ENCODE measurements at regions not wholly inside any gene's neighbourhood (a gene's known extent, or its start where the extent isn't known, plus 50 kb on each side); places are given as distances from the start of the nearest gene placed in this dataset.

- TF ChIP-seq E2F8 (IDR thresholded peaks at IDR 0.05; ENCODE audit: low read depth, partially characterized antibody) (no peak), CHD1 (IDR thresholded peaks at IDR 0.05; ENCODE audit: low read depth, low read length) (no peak), JUND (IDR thresholded peaks at IDR 0.05; ENCODE audit: low read depth, low read length) (no peak), ZNF274 (IDR thresholded peaks at IDR 0.05; ENCODE audit: insufficient read depth, insufficient read length) (no peak), STAT3 (IDR thresholded peaks at IDR 0.05; ENCODE audit: low read depth, low read length) (no peak), NBN (IDR thresholded peaks at IDR 0.05) (no peak), SIN3A (IDR thresholded peaks at IDR 0.05; ENCODE audit: low read depth, low read length) (no peak), POLR2A (IDR thresholded peaks at IDR 0.05; ENCODE audit: low read depth, low read length) (no peak), HDAC6 (IDR thresholded peaks at IDR 0.05; ENCODE audit: unreplicated experiment) (no peak), CBFB (IDR thresholded peaks at IDR 0.05; ENCODE audit: low read depth) (no peak), ZNF217 (IDR thresholded peaks at IDR 0.05) (no peak), PAX8 (IDR thresholded peaks at IDR 0.05) (no peak), BMI1 (IDR thresholded peaks at IDR 0.05; ENCODE audit: borderline replicate concordance) (no peak), MLLT1 (IDR thresholded peaks at IDR 0.05) (0 out of 2 replicates have a peak, but pooled peaks have one; percentile 23), EGR1 (IDR thresholded peaks at IDR 0.05; ENCODE audit: borderline replicate concordance in 1 of 2, low read depth in 2 of 2, low read length in 2 of 2) (no peak), KDM1A (IDR thresholded peaks at IDR 0.05; ENCODE audit: borderline replicate concordance) (no peak), JUNB (IDR thresholded peaks at IDR 0.05) (no peak), FOS (IDR thresholded peaks at IDR 0.05; ENCODE audit: borderline replicate concordance, extremely low read depth, insufficient read length) (no peak), BCL11A (IDR thresholded peaks at IDR 0.05; ENCODE audit: low read depth, low read length) (no peak), RELA (IDR thresholded peaks at IDR 0.05; ENCODE audit: borderline replicate concordance, partially characterized antibody) (no peak), POLR2AphosphoS2 (IDR thresholded peaks at IDR 0.05; ENCODE audit: low read depth, low read length) (no peak), TCF7 (IDR thresholded peaks at IDR 0.05; ENCODE audit: borderline replicate concordance) (no peak), NR2C1 (IDR thresholded peaks at IDR 0.05) (no peak)
- TF ChIP-seq, protein P1, sequence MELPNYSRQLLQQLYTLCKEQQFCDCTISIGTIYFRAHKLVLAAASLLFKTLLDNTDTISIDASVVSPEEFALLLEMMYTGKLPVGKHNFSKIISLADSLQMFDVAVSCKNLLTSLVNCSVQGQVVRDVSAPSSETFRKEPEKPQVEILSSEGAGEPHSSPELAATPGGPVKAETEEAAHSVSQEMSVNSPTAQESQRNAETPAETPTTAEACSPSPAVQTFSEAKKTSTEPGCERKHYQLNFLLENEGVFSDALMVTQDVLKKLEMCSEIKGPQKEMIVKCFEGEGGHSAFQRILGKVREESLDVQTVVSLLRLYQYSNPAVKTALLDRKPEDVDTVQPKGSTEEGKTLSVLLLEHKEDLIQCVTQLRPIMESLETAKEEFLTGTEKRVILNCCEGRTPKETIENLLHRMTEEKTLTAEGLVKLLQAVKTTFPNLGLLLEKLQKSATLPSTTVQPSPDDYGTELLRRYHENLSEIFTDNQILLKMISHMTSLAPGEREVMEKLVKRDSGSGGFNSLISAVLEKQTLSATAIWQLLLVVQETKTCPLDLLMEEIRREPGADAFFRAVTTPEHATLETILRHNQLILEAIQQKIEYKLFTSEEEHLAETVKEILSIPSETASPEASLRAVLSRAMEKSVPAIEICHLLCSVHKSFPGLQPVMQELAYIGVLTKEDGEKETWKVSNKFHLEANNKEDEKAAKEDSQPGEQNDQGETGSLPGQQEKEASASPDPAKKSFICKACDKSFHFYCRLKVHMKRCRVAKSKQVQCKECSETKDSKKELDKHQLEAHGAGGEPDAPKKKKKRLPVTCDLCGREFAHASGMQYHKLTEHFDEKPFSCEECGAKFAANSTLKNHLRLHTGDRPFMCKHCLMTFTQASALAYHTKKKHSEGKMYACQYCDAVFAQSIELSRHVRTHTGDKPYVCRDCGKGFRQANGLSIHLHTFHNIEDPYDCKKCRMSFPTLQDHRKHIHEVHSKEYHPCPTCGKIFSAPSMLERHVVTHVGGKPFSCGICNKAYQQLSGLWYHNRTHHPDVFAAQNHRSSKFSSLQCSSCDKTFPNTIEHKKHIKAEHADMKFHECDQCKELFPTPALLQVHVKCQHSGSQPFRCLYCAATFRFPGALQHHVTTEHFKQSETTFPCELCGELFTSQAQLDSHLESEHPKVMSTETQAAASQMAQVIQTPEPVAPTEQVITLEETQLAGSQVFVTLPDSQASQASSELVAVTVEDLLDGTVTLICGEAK (IDR thresholded peaks at IDR 0.05; ENCODE audit: borderline replicate concordance), result no peak
- TF ChIP-seq, protein P2, sequence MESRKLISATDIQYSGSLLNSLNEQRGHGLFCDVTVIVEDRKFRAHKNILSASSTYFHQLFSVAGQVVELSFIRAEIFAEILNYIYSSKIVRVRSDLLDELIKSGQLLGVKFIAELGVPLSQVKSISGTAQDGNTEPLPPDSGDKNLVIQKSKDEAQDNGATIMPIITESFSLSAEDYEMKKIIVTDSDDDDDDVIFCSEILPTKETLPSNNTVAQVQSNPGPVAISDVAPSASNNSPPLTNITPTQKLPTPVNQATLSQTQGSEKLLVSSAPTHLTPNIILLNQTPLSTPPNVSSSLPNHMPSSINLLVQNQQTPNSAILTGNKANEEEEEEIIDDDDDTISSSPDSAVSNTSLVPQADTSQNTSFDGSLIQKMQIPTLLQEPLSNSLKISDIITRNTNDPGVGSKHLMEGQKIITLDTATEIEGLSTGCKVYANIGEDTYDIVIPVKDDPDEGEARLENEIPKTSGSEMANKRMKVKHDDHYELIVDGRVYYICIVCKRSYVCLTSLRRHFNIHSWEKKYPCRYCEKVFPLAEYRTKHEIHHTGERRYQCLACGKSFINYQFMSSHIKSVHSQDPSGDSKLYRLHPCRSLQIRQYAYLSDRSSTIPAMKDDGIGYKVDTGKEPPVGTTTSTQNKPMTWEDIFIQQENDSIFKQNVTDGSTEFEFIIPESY (IDR thresholded peaks at IDR 0.05), result no peak
Measured at GRCh38 chr1:67561704-67562113, 123.3 kb upstream of the GADD45A start (continued).

Measured in GM12878 (cell line).